Left ventricle myocardium superior (tissue), 1 donor: ENCODE measurements at regions not wholly inside any gene's neighbourhood (a gene's known extent, or its start where the extent isn't known, plus 50 kb on each side); places are given as distances from the start of the nearest gene placed in this dataset.

Experiments
- ATAC-seq: fragments of 200-7000 bp; cut with Tn5 transposase; one replicate; pipeline ENCODE4 v1.9.1; 2020; ENCODE audit warnings: mild to moderate bottlenecking, moderate library complexity
- DNase-seq: peaks from one replicate; pipeline ENCODE4 v3.0.0-alpha.2; 2020
- intact Hi-C: fragments of 100-400 bp; cut with micrococcal nuclease; formaldehyde crosslinking; loops from one replicate; pipeline ENCODE4 v1.11.0; 2022
- donor health status: DM: no; HTN: yes; CAD: no; lungs with severe emphysema.

DNA sequence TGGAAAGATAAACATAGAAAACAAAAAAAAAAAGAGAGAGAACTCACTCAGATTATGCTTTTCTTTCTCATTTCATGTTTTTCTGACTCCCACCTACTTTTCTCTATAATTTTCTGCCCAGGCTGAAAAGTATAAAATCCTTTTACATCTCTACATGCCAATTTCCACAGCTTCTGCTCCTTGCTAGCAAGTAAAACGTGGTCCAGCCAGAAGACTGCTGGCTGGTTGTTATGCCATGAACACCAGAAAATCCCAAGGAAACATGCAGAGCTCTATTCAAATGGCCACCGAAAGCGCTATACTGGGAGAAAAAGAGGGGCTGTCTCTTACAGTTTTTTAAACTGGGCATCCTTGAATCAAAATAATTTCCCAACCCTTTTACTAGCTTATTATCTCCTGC, 512.8 kb upstream of the ID4 start:
- DNase-seq (no peak), ATAC-seq (no peak)
- intact Hi-C loops = no loop called here

DNA sequence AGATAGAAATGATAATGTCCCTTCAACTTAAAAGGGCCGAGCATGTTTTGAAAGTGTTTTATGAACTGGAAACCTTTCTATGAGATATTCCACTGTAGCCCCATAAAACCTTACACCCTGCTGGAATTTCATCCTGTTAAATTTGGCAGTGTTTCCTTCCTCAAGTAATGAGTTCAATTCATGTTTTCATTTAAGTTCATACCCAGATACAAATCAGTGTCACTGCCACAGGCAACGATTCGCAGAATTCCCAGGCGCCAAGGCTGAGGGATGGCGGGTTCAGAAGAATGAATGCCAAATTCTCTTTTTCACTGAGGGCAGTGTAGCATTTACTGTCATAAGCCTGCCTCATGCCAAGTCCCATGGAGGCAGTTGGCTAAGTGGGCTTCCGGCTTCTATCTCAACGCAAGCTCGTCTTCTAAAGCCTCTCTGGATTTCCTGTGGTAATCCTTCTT, 511.8 kb upstream of the ID4 start:
- intact Hi-C loops = no loop called here
- no peak for ATAC-seq
- no peak for DNase-seq

DNA sequence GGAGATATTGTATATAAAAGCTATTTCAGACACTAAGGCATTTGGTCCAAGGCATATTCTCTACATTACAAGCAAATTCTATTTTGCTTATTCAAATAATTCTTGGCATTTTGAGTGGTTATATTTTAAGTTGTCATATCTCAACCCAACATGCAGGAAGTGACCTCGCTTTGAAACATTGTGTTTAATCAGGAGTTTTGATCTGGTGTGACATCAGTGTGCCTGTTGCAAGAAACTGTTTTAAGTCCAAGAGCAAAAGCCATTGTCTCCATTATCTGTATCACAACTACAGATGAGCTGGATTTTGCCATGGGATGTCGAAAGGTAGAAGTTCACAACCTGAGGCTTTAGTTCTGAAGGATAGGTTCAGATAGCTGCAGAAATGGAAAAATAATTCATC, 509.9 kb upstream of the ID4 start:
- ATAC-seq (no peak), DNase-seq (no peak)
- intact Hi-C loops = no loop called here

DNA sequence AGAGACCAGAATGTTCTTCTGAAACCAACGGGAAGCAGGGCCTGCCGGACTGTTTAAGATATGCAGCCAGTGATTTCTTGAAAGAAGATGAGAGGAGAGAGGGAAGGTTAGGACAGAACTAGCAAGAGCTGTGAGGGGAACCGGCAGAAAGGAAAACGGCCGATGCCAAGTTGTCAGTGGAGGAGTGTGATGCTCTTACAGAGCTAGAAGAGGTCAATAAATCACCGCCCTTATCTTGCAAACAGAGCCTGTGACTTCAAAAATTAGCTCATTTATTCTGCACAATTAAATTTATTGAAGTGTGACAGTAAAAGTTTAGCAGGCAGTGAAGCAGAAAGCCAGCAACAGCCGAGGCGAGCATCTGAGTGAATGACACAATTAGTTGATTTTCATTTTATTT, 509.5 kb upstream of the ID4 start:
- intact Hi-C loops = no loop called here
- DNase-seq (no peak), ATAC-seq (no peak)

DNA sequence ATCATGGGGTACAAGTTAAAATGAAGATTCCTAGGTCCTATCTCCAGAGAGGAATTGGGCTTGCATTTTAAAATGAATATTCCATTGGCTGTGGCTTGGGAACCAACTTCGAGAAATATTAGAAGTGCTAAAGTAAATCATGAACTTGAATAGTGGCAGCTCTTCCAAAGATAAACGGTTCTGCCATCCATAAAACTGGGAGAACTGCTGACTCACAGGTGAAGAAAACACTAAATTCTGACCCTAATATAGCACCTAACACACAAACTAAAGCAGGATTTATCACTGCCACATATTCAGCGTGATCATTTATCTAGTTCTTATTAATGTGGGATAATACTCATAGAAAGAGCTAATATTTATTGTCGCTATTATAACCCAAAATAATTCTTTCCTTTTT, 508.1 kb upstream of the ID4 start:
- ATAC-seq = no peak
- intact Hi-C loops = no loop called here
- no peak for DNase-seq

DNA sequence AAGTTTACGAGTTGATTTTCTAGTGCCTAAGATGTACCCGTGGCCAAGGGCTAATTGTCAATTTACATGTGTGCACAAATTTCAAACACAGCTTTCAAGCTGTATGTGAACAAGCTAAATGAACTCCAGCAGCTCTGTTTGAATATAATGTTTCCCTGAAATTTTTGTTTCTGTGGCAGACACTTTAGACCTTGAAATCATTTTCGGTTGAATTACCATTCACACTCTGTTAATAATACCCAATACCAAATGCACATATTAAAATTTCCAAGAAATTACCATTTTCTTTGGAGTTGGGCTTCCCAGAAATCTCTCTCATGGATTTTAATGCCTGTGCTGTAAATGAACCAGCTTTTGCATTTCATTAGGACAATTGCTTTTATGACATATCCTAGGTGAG, 506.1 kb upstream of the ID4 start:
- ATAC-seq = no peak

DNA sequence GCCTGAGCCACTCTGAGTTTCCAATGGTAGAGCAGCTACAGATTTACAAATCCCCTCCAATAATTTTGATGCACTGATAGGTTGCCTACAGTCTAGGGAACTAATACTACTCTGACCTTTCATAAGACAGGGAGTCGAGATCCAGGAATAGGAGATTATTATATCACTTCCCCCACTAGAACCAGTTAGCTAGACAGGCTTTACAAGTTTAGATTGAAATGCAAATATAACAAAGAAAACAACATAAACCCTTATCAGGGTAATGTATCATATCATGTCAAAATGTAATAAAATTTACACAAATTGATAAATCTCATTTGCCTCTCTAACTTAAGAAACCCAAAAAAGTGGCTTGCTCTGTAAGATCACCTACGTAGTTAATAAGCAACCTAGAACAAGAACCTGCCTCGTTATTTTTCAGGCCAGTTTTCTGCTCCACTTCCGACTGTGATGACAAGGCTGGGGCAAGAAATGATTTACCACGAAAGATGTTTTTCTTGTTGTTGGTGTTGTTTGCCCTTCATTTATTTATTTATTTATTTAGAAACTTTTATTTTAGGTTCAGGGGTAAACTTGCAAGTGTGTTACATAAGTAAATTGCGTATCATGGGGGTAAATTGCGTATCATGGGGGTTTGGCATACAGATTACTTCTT, 504.2 kb upstream of the ID4 start:
- DNase-seq (no peak), ATAC-seq (no peak)
- intact Hi-C loops = no loop called here

More for the DNA sequence above, 506.1 kb upstream of the ID4 start:
- no peak for DNase-seq
- intact Hi-C loops = no loop called here

DNA sequence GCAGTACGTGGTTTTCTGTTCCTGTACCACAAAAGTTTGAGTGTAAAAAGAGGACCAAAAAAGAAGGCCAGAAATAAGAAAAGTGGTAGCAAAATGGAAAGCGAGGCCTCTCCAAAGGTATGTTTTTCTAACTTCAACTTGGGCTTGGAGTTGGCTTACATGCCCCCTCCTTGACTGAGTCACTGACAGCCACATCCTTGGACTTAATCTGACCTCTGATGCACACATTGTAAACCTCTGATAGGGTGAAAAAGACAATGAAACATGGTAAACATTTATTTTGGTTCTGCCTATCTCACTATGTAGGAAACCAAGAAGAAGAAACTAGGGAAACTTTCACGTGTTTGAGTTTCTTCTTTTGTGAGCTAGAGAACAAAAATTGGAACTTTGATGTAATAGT, 503.2 kb upstream of the ID4 start:
- ATAC-seq (no peak), DNase-seq (no peak)
- intact Hi-C loops = no loop called here

DNA sequence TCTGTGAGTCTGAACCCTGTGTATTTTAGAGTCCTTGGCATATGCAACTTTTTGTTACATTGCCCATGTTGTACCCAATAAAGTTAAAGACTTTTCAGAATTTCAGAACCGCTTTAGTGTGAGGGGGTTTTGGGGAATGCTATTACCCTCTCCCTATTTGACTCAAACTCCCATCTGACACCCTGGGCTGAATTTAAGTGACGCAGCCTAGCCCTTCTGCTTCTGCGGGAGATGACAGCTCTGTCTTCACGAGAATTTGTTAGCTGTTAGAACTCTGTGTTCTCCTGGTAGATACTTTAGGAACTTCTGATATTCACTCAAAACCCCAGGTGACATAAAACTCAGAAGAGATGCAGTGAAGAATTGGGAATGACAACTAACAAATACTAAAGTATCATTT, 500.6 kb upstream of the ID4 start:
- DNase-seq (no peak), ATAC-seq (no peak)
- intact Hi-C loops = no loop called here

DNA sequence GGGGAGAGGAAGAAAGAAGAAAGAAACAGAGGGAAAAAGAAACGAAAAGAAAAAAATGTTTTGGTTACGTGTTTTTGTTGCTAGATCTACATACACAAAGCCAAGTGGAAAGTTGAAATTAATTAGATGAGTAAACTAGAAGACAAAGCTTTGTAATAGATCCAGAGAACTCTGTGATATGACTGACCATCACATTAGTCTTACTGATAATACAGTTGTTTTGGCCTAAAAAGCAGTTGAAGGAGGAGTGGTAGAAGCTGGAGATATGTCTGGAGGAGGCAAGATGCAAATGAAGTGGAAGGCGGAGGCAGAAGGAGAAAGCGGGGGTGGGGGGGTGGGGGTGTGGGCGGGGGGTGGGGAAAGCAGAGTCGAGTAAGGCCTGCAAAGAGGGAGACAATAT, 500.1 kb upstream of the ID4 start:
- DNase-seq (no peak), ATAC-seq (no peak)
- intact Hi-C loops = no loop called here

DNA sequence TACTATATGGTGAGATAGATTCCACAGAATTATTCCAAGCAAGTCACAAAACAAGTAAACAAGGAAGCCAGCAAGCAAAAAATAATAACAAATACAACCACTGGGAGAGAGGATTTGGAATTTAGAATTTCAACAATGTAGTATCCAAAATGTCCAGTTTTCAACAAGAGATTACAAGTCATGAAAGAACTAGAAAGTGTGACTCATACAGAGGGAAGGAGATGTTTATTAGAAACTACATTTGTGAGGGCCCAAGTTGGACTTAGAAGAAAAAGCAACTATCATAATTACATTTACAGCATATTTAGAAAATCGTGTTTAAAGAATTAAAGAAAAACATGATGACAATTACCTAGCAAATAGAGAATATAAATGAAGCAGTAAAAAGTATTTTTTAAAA, 494.6 kb upstream of the ID4 start:
- DNase-seq = no peak
- intact Hi-C loops = no loop called here

DNA sequence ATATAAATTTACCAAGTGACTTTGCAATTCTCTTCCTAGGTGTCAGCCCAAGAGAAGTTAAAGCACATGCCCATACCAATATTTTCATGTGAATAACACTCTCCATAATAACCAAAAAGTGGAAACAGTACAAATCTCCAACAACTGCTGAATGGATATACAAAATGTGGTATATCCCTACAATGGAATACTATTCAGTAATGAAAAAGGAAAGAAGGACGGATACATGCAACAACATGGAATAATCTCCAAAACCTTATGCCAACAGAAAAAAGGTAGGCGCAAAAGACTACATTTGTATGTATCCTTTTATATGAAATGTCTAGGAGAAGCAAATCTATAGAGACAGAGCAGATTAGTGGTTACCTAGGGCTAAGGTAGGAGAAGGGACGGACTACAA, 487.7 kb upstream of the ID4 start:
- no peak for ATAC-seq
- intact Hi-C loops = no loop called here
- no peak for DNase-seq

More for the DNA sequence above, 494.6 kb upstream of the ID4 start:
- no peak for ATAC-seq

DNA sequence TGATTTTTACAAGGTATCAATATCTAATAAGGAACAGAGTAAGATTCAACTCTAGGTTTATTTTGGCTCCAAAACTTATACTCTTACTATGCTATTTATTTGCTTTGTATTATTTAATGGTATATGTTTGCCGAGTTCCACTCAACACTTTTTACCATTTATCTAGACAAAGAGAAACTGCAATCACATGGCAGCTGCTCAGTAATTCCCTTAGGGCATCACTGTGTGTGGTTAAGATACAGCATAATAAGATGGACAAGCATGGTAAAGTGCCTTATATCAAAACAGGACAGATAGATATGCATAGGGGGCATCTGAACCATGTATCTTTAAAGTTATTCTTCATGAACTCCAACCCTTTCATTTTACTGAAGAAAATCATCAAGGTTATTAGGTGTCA, 483.0 kb upstream of the ID4 start:
- no peak for ATAC-seq
- DNase-seq = no peak
- intact Hi-C loops = no loop called here

DNA sequence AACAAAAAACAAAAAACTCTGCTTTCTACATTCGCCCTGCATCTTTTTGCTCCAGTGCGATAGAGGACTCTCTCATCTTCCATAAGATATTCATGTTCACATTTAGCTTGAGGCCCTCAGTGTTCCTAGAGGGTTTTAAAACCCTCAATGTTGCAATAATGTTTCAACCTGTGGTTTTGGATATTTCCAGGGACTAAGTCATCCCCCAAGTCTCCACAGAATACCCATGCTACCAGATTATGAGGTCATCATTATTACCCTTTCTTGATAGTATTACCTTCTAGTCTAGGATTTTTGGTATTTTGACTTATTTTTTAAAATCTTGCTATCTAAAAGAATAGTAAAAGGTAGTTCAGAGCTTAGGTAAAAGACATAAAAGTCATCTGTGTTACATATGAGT, 480.5 kb upstream of the ID4 start:
- intact Hi-C loops = no loop called here
- DNase-seq (no peak), ATAC-seq (no peak)

DNA sequence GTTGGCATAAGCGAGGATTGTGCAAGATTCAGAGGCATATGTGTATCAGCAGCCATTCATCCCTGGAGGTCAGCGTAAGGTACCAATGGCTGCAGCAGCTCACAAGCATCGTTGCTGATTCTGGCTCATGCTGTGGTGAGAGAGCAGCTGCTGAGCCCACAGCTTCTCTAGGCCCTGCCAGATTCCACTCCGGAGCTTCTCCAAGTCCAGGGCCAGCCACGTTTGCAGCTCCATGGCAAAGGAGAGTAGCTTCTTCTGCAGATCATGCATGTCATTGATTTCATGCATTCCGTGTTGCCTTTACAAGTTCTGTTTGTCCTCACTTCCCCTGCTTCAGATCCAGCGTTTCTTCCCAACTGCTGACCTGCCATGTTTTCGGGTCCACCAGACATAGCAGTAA, 474.8 kb upstream of the ID4 start:
- ATAC-seq = no peak
- intact Hi-C loops = no loop called here
- no peak for DNase-seq

DNA sequence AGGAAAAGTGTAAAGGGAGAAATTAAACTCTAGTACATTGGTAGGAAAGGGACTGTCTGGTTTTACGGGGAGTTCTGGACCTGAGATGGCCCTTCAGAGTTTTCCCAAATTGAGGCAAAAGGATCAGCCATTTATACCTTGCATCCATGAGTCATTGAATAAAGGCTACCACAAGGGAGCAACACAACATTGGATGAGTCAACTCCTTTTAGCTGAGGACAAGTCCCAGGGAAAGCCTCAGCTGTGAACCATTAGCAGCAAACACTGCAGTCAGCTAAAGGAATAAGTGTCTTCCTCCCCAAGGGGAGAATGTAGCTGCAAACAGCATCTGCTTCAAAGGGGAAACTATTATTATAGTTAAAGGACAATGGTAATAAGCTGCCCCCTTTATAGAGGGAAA, 468.7 kb upstream of the ID4 start:
- intact Hi-C loops = no loop called here
- ATAC-seq = no peak
- no peak for DNase-seq

DNA sequence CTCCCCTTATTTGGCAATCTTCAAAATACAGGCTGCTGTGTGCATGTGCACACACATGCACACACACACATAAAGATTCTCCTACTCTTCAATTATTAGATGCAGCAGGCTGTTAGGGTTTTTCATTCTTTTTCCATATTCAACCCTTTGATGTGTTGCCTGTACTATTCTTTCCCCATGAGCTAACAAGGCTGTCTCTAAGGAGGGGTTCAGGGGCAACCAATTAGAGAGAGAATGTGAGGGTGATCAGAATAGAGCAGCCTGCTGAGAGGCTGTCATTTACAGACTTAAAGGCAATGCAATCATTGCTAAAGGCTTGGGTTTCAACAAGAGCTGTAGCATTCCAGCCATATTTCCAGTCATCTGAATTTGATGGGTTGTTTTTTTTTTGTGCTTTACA, 467.4 kb upstream of the ID4 start:
- no peak for ATAC-seq
- DNase-seq = no peak
- intact Hi-C loops = no loop called here

DNA sequence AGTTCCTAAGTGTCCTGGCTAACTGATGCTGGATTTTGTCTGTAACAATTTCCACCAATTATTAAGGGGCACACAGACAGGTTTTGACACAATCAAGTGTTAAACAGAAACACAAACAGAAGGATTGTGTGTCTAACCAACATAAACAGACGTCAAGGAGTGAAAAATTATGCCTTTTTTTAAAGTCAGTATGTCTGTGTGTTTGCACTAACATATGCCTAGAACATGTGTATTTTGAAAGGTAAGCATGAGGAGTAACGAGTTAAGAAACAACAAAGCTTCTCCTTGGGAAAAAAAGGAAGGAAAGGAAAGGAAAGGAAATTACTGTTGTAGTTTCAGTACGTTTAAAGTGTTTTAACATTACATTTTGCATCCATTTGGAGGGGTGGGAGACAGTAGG, 466.3 kb upstream of the ID4 start:
- DNase-seq = no peak
- ATAC-seq = no peak
- intact Hi-C loops = no loop called here

DNA sequence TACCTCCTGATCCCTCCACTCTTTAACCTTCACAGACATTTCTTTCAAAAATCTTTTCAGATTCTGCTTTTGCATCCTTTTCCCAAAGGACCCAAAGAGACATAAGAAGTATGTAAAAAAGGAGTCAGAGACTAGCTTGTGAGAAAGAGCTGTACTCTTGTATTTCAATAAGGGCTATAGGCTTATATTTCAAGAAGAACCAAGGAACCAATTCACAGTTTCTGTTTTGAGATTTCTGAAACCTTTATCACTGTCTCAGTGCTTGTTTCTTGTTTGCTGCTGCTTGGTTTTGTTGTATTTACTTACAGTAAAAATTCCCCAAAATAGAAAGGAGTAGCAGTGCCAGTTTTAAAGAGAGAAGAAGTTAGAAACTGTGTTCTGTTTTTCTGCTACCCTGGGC, 461.6 kb upstream of the ID4 start:
- DNase-seq = no peak
- intact Hi-C loops = no loop called here
- ATAC-seq = no peak

DNA sequence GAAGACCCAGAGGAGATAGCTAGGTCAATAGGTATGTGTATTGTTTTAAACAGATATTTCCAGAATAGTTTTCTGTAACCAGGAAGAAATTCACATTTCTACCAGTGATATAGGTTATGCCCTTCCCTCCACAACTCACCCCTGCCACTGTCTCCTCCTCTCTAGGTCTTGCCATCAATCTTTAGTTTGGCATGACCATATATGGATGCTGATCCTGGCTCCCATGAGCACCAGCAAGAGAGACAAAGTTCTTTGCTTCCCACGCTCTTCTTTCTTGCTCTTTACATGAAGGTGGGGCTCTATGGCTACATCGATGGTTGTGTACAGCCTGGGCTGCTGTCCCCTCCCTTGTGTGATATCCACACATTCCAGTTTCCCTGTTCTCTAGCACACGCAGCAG, 459.4 kb upstream of the ID4 start:
- DNase-seq (no peak), ATAC-seq (no peak)
- intact Hi-C loops = no loop called here

DNA sequence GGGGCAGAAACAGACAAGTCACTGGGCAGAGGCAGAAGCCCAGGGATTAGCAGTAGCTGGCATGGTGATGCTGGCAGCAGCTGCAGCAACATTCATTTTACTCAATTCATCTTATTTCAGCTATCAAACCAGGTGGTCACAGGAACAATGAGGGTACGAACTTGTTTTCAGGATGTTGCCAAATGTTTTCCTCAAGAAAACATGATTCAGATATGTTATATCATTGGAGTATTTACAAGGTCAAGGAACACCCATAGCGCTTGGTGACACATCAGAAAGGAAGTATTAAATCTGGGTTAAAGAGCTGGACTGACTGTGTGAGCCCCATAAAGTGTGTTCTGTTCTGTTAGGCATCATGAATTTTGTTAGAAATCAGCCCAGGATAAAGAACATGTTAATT, 456.9 kb upstream of the ID4 start:
- intact Hi-C loops = no loop called here
- no peak for ATAC-seq
- no peak for DNase-seq

DNA sequence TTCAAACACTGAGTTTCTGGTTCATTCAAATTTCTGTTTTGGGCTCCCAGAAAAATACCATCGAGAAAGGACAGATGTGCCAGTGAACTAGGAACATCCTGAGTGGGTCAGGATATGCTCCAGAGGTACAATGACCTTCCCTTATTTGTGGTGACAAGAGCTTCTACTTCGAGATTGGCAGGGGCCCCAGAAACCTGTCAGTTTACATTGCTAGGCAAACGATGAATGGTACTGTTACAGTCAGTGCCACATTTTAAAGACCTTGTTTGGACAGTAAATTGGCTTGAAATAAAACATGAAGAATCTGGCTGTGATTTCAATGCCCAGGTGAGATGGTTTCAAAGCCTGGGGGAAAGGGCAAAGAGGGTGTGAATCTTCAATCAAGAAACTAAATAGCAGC, 454.5 kb upstream of the ID4 start:
- intact Hi-C loops = no loop called here
- no peak for DNase-seq
- no peak for ATAC-seq
